ENCODE measurements at regions not wholly inside any gene's neighbourhood (a gene's known extent, or its start where the extent isn't known, plus 50 kb on each side); places are given as distances from the start of the nearest gene placed in this dataset.

- no peak for DNase-seq (ENCODE audit: low read depth, low spot score)
- no peaks in the 10 kb centered on the region for H3K79me2 ChIP-seq (ENCODE audit: control insufficient read depth, insufficient read depth, low read length)
- TF ChIP-seq CTCF (optimal IDR thresholded peaks at IDR 0.05 in 1 of 3, IDR thresholded peaks at IDR 0.05 in 1 of 3, conservative IDR thresholded peaks at IDR 0.05 in 1 of 3; ENCODE audit: extremely low read depth in 1 of 3, insufficient read depth in 2 of 3, low read length in 3 of 3) (no peak), EZH2 (IDR thresholded peaks at IDR 0.05; ENCODE audit: low read length) (no peak)
- no peak overlapping the region for H3K9ac ChIP-seq (ENCODE audit: control insufficient read depth, extremely low read depth, insufficient read depth, low read length)
- H3K27ac ChIP-seq (ENCODE audit: control insufficient read depth, insufficient read depth, low read length): no peak overlapping the region
- H3K36me3 ChIP-seq (ENCODE audit: control insufficient read depth in 2 of 2, extremely low read depth in 1 of 2, insufficient read depth in 2 of 2, low read length in 2 of 2): no peaks in the 10 kb centered on the region
- no peaks in the 10 kb centered on the region for H4K20me1 ChIP-seq (ENCODE audit: control insufficient read depth, extremely low read depth, insufficient read depth, low read length)
- no peaks in the 10 kb centered on the region for H3K4me1 ChIP-seq (ENCODE audit: control insufficient read depth, extremely low read depth, insufficient read depth, low read length)
- no peaks in the 10 kb centered on the region for H3K27me3 ChIP-seq (ENCODE audit: control insufficient read depth, extremely low read depth, insufficient read depth, low read length)
- no peak for FAIRE-seq
- H3K4me2 ChIP-seq (ENCODE audit: control insufficient read depth, extremely low read depth, insufficient read depth, low read depth, low read length): no peak overlapping the region
- H3K4me3 ChIP-seq (ENCODE audit: control insufficient read depth in 2 of 3, extremely low read depth in 1 of 3, insufficient read depth in 2 of 3, low read depth in 1 of 3, low read length in 3 of 3): no peak overlapping the region
- no peaks in the 10 kb centered on the region for H3K9me1 ChIP-seq (ENCODE audit: control insufficient read depth, extremely low read depth, insufficient read depth, low read length)
- no peaks in the 10 kb centered on the region for H3K9me3 ChIP-seq (ENCODE audit: control insufficient read depth, low read depth, low read length)
- H2AFZ ChIP-seq (ENCODE audit: control insufficient read depth, low read length): no peak overlapping the region
- dilution Hi-C loops (cut with MboI; ENCODE audit: extremely low pct_ligation_motif_present, low sequenced_read_pairs): no loop called here
These were observed 366.9 kb downstream of the FAM72C start for GRCh38 chr1:143604887-143605286.

GRCh38 chr1:143584508-143584907 is 387.3 kb downstream of the FAM72C start:
- no peak for DNase-seq (ENCODE audit: low read depth, low spot score)
- Histone ChIP-seq H3K9ac (ENCODE audit: control insufficient read depth, extremely low read depth, insufficient read depth, low read length) (no peak overlapping the region), H3K27ac (ENCODE audit: control insufficient read depth, insufficient read depth, low read length) (no peak overlapping the region), H3K79me2 (ENCODE audit: control insufficient read depth, insufficient read depth, low read length) (no peaks in the 10 kb centered on the region), H3K27me3 (ENCODE audit: control insufficient read depth, extremely low read depth, insufficient read depth, low read length) (no peaks in the 10 kb centered on the region), H3K4me3 (ENCODE audit: control insufficient read depth in 2 of 3, extremely low read depth in 1 of 3, insufficient read depth in 2 of 3, low read depth in 1 of 3, low read length in 3 of 3) (no peak overlapping the region), H3K9me1 (ENCODE audit: control insufficient read depth, extremely low read depth, insufficient read depth, low read length) (no peaks in the 10 kb centered on the region), H3K4me1 (ENCODE audit: control insufficient read depth, extremely low read depth, insufficient read depth, low read length) (no peaks in the 10 kb centered on the region), H4K20me1 (ENCODE audit: control insufficient read depth, extremely low read depth, insufficient read depth, low read length) (no peaks in the 10 kb centered on the region), H3K36me3 (ENCODE audit: control insufficient read depth in 2 of 2, extremely low read depth in 1 of 2, insufficient read depth in 2 of 2, low read length in 2 of 2) (no peaks in the 10 kb centered on the region), H3K4me2 (ENCODE audit: control insufficient read depth, extremely low read depth, insufficient read depth, low read depth, low read length) (no peak overlapping the region), H3K9me3 (ENCODE audit: control insufficient read depth, low read depth, low read length) (peaks cover 2% of the 10 kb centered on the region), H2AFZ (ENCODE audit: control insufficient read depth, low read length) (no peak overlapping the region)
- no peak for FAIRE-seq
- dilution Hi-C loops (cut with MboI; ENCODE audit: extremely low pct_ligation_motif_present, low sequenced_read_pairs): no loop called here
- no peak for TF ChIP-seq CTCF (optimal IDR thresholded peaks at IDR 0.05 in 1 of 3, IDR thresholded peaks at IDR 0.05 in 1 of 3, conservative IDR thresholded peaks at IDR 0.05 in 1 of 3; ENCODE audit: extremely low read depth in 1 of 3, insufficient read depth in 2 of 3, low read length in 3 of 3)
- no peak for TF ChIP-seq EZH2 (IDR thresholded peaks at IDR 0.05; ENCODE audit: low read length)

Data from keratinocyte (primary cell).